SK-N-SH (cell line): ENCODE measurements at regions not wholly inside any gene's neighbourhood (a gene's known extent, or its start where the extent isn't known, plus 50 kb on each side); places are given as distances from the start of the nearest gene placed in this dataset.
A peak's percentile ranks its signal among the peaks of the same experiment; 100 is the strongest.

ENCODE experiments used
- CTCF ChIA-PET: fragments of 300-600, 350-600 bp; formaldehyde crosslinking; extraction: SDS; loops from one replicate; lab custom pipeline; 2021; lab: Yijun Ruan, JAX
- POLR2A ChIA-PET: fragments of 350-600 bp; sonication (Branson Sonifier 250); formaldehyde crosslinking; extraction: SDS; loops from one replicate; lab custom pipeline; 2020; ENCODE audit warnings: antibody characterized with exemption, inconsistent platforms; lab: Yijun Ruan, JAX
- DNase-seq: peaks from one replicate; pipeline ENCODE4 v3.0.0; 2012
- H2AFZ ChIP-seq: fragments of 200-600 bp; sonication (generic); 2 replicates; pipeline ENCODE4 v1.8.1; 2016; ENCODE audit warnings: antibody characterized with exemption, mild to moderate bottlenecking, low read depth
- H3F3A ChIP-seq: fragments of 200-600 bp; sonication (generic); replicated peaks from 2 replicates; pipeline ENCODE3; 2016; ENCODE audit warnings: antibody characterized with exemption, mild to moderate bottlenecking; ENCODE audit not compliant: insufficient read depth
- H3K27ac ChIP-seq, 2 experiments: fragments of 200-500 bp in 1 of 2; fragments of 200-600 bp in 1 of 2; sonication (Bioruptor generic) in 1 of 2; sonication (generic), shearing (Covaris generic) in 1 of 2; 2 replicates each; pipeline versions ENCODE4 v1.5.1 to v1.6.1; 2014 to 2016; ENCODE audit warnings: low read depth in 2 of 2, inconsistent platforms in 1 of 2, low read length in 1 of 2, mild to moderate bottlenecking in 1 of 2, mixed read lengths in 1 of 2
- H3K27me3 ChIP-seq: fragments of 200-600 bp; sonication (generic), shearing (Covaris generic); 2 replicates; pipeline ENCODE4 v1.6.1; 2016; ENCODE audit warnings: mixed run types; ENCODE audit not compliant: insufficient read depth
- H3K36me3 ChIP-seq, 2 experiments: fragments of 200-500 bp in 1 of 2; fragments of 200-600 bp in 1 of 2; sonication (Bioruptor generic) in 1 of 2; sonication (generic) in 1 of 2; replicated peaks in 1 of 2; 2 replicates each; pipeline versions ENCODE3 to v1.5.1; 2014 to 2016; ENCODE audit warnings: low read length in 1 of 2, mild to moderate bottlenecking in 1 of 2; ENCODE audit not compliant: insufficient read depth in 2 of 2, control insufficient read depth in 1 of 2
- H3K4me1 ChIP-seq, 2 experiments: fragments of 200-500 bp in 1 of 2; fragments of 200-600 bp in 1 of 2; sonication (Bioruptor generic) in 1 of 2; sonication (generic), shearing (Covaris generic) in 1 of 2; 2 replicates each; pipeline versions ENCODE4 v1.5.1 to v1.6.1; 2014 to 2016; ENCODE audit warnings: low read depth in 1 of 2, low read length in 1 of 2, mixed run types in 1 of 2; ENCODE audit not compliant: insufficient read depth in 2 of 2, control insufficient read depth in 1 of 2
- H3K4me2 ChIP-seq: fragments of 200-600 bp; sonication (generic), shearing (Covaris generic); 2 replicates; pipeline ENCODE4 v1.6.1; 2017; ENCODE audit warnings: mixed run types
- H3K4me3 ChIP-seq, 2 experiments: fragments of 200-500 bp in 1 of 2; fragments of 200-600 bp in 1 of 2; sonication (Bioruptor generic) in 1 of 2; sonication (generic), shearing (Covaris generic) in 1 of 2; 2 replicates each; pipeline versions ENCODE4 v1.5.1 to v1.8.1; 2014 to 2016; ENCODE audit warnings: low read depth in 2 of 2, inconsistent platforms in 1 of 2, low read length in 1 of 2, mild to moderate bottlenecking in 1 of 2, mixed read lengths in 1 of 2, moderate library complexity in 1 of 2
- H3K79me2 ChIP-seq: fragments of 200-600 bp; sonication (generic); 2 replicates; pipeline ENCODE4 v1.8.1; 2017; ENCODE audit warnings: mild to moderate bottlenecking; ENCODE audit not compliant: insufficient read depth
- H3K9ac ChIP-seq: fragments of 200-600 bp; sonication (generic); 2 replicates; pipeline ENCODE4 v1.6.1; 2017; ENCODE audit warnings: mixed run types
- H3K9me2 ChIP-seq: fragments of 200-600 bp; sonication (generic); 2 replicates; pipeline ENCODE4 v1.6.1; 2017; ENCODE audit warnings: mixed run types
- H3K9me3 ChIP-seq: fragments of 200-600 bp; sonication (generic); 2 replicates; pipeline ENCODE4 v1.6.1; 2017; ENCODE audit warnings: mixed run types, mild to moderate bottlenecking, moderate library complexity
- H4K20me1 ChIP-seq: fragments of 200-600 bp; sonication (generic); 2 replicates; pipeline ENCODE4 v1.6.1; 2017; ENCODE audit warnings: mild to moderate bottlenecking, mixed run types; ENCODE audit not compliant: insufficient read depth
- CHD2 ChIP-seq: fragments of 150-350 bp; IDR thresholded peaks from 2 replicates; pipeline ENCODE4 v1.6.1; 2018; ENCODE audit warnings: low read length; ENCODE audit not compliant: partially characterized antibody
- CTCF ChIP-seq: fragments of 200-600 bp; sonication (generic); IDR thresholded peaks from 2 replicates; pipeline ENCODE4 v1.6.1; 2017; ENCODE audit warnings: antibody characterized with exemption, mild to moderate bottlenecking, moderate library complexity
- ELF1 ChIP-seq: IDR thresholded peaks from 2 replicates; pipeline ENCODE4 v1.4.0; 2012
- EP300 ChIP-seq, 2 experiments: IDR thresholded peaks; 2 replicates each; pipeline versions ENCODE4 v1.4.0 to v1.6.1; 2012; ENCODE audit warnings: borderline replicate concordance in 1 of 2, low read depth in 1 of 2, low read length in 1 of 2
- GABPA ChIP-seq: IDR thresholded peaks from 2 replicates; pipeline ENCODE4 v1.4.0; 2012; ENCODE audit warnings: low read depth, mild to moderate bottlenecking
- MAX ChIP-seq: IDR thresholded peaks from 2 replicates; pipeline ENCODE4 v1.4.0; 2012; ENCODE audit warnings: low read depth
- MXI1 ChIP-seq: IDR thresholded peaks from 2 replicates; pipeline ENCODE4 v1.6.1; 2012; ENCODE audit warnings: mild to moderate bottlenecking, low read depth, low read length, improper control_type of control experiment
- PBX3 ChIP-seq: IDR thresholded peaks from 2 replicates; pipeline ENCODE4; 2012
- RAD21 ChIP-seq: IDR thresholded peaks from 2 replicates; pipeline ENCODE4 v1.6.1; 2012; ENCODE audit warnings: mild to moderate bottlenecking, low read length
- REST ChIP-seq: IDR thresholded peaks from 2 replicates; pipeline ENCODE4 v1.6.1; 2012; ENCODE audit warnings: mild to moderate bottlenecking, low read depth, low read length, moderate library complexity
- RFX5 ChIP-seq: IDR thresholded peaks from 2 replicates; pipeline ENCODE4 v1.6.1; 2012; ENCODE audit warnings: mild to moderate bottlenecking, improper control_type of control experiment, low read length
- SIN3A ChIP-seq: IDR thresholded peaks from 2 replicates; pipeline ENCODE4 v1.6.1; 2012; ENCODE audit warnings: low read depth, mild to moderate bottlenecking, low read length, moderate library complexity, borderline replicate concordance
- SMC3 ChIP-seq: IDR thresholded peaks from 2 replicates; pipeline ENCODE4 v1.6.1; 2012; ENCODE audit warnings: low read depth, low read length, improper control_type of control experiment
- TCF12 ChIP-seq: IDR thresholded peaks from 2 replicates; pipeline ENCODE4 v1.4.0; 2012
- USF1 ChIP-seq: IDR thresholded peaks from 2 replicates; pipeline ENCODE4 v1.4.0; 2012; ENCODE audit warnings: low read depth, borderline replicate concordance
- YY1 ChIP-seq: IDR thresholded peaks from 2 replicates; pipeline ENCODE4 v1.4.0; 2012; ENCODE audit warnings: low read depth, mild to moderate bottlenecking
- ZBTB33 ChIP-seq: IDR thresholded peaks from 2 replicates; pipeline ENCODE4 v1.4.0; 2012; ENCODE audit warnings: low read depth, borderline replicate concordance
- WGBS: methylation state at CpG from one replicate; pipeline ENCODE4 v1.1.6; 2017; ENCODE audit warnings: low lambda C conversion rate; 5-methylcytosine and 5-hydroxymethylcytosine counted together

- Histone ChIP-seq H3K36me3 (no peaks in the 10 kb centered on the region), H3K79me2 (no peaks in the 10 kb centered on the region), H3K4me3 (no peak overlapping the region; a peak in 1 of 4 replicates), H3K9me2 (no peaks in the 10 kb centered on the region), H4K20me1 (no peaks in the 10 kb centered on the region), H2AFZ (0 out of 2 replicates have a peak overlapping the region, but pooled peaks have one; percentile 4), H3K9ac (peak overlapping the region; percentile 64; the same call in 1 of the 2 replicates), H3K4me1 (peaks cover 0 to 46% of the 10 kb centered on the region in 2 experiments; a peak in 3 of 4 replicates), H3K4me2 (peak overlapping the region; percentile 18; the same call in 1 of the 2 replicates), H3K9me3 (no peaks in the 10 kb centered on the region), H3K27ac (peak overlapping the region; percentile 34 to 96; a peak in 3 of 4 replicates), H3K27me3 (no peaks in the 10 kb centered on the region), H3F3A (peaks cover 72% of the 10 kb centered on the region)
- TF ChIP-seq REST (no peak), MXI1 (no peak), ELF1 (no peak), CHD2 (no peak), TCF12 (peak; percentile 37), YY1 (no peak)
- ChIA-PET POLR2A (no interaction called here), CTCF (no interaction called here)
- no peak for DNase-seq
- WGBS: 45% methylated on average over 4 of the region's 4 CpGs
Measured at GRCh38 chr5:53359916-53360517, 120.4 kb upstream of the FST start.

- no peak for DNase-seq
- CTCF ChIA-PET: no interaction called here
- H3K9ac ChIP-seq: peak overlapping the region; percentile 64
- no peak for TF ChIP-seq YY1
- TF ChIP-seq ZBTB33: peak; percentile 87
- TF ChIP-seq USF1: no peak
- TF ChIP-seq GABPA: no peak
- no peak; the same call in 1 of the 2 replicates for TF ChIP-seq MAX
- TF ChIP-seq CHD2: no peak
- peak; percentile 94 for TF ChIP-seq PBX3
- no peak for TF ChIP-seq SMC3
- no peak for TF ChIP-seq RAD21
- TF ChIP-seq SIN3A: no peak
- no peak for TF ChIP-seq RFX5
- TF ChIP-seq EP300 (IDR thresholded peaks at IDR 0.05; ENCODE audit: borderline replicate concordance in 1 of 2, low read depth in 1 of 2, low read length in 1 of 2): peak; percentile 39 to 99; a peak in 2 of 4 replicates
- no peak for TF ChIP-seq CTCF
Measured at GRCh38 chr5:53360811-53361210, 119.6 kb upstream of the FST start.

More at GRCh38 chr5:53360811-53361210, 119.6 kb upstream of the FST start:
- Histone ChIP-seq H2AFZ (no peak overlapping the region), H4K20me1 (no peaks in the 10 kb centered on the region), H3K27ac (peak overlapping the region; percentile 34 to 96; a peak in 3 of 4 replicates), H3K4me3 (no peak overlapping the region; a peak in 1 of 4 replicates), H3K36me3 (no peaks in the 10 kb centered on the region), H3K4me2 (peak overlapping the region; percentile 18; the same call in 1 of the 2 replicates), H3K79me2 (no peaks in the 10 kb centered on the region), H3K4me1 (peaks cover 0 to 43% of the 10 kb centered on the region in 2 experiments; a peak in 3 of 4 replicates), H3K9me2 (no peaks in the 10 kb centered on the region), H3K27me3 (no peaks in the 10 kb centered on the region), H3F3A (peaks cover 64% of the 10 kb centered on the region), H3K9me3 (no peaks in the 10 kb centered on the region)
- POLR2A ChIA-PET: no interaction called here
